ENCODE measurements at regions not wholly inside any gene's neighbourhood (a gene's known extent, or its start where the extent isn't known, plus 50 kb on each side); places are given as distances from the start of the nearest gene placed in this dataset.
"Not testable (repeated sequence)": the region's sequence is repeated elsewhere in the genome, so short reads cannot be mapped to it uniquely, and the experiment has no call there.

DNA sequence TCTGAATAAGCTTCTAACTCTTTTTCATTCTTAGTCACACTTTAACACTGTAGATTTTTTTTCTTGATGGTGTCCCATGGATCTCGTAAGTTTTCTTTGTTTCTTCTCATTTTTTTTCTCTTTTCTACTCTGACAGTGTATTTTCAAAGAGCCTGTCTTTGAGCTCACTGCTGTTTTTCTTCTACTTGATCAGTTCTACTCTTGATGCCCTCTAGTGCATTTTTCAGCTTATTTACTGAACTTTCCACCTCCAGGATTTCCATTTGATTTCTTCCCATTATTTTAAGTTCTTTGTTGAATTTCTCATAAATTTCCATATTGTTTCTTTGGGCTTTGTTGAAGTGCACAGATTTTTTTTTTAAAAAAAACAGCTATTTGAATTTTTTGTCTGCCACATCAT is 2641.1 kb upstream of the DEFB115 start:
- Histone ChIP-seq H4K20me1 (ENCODE audit: insufficient read depth, low read length) (no peaks in the 10 kb centered on the region), H3K79me2 (ENCODE audit: insufficient read depth, low read length) (no peaks in the 10 kb centered on the region), H3K4me3 (replicated peaks in 1 of 3; ENCODE audit: insufficient read depth in 1 of 3, low read depth in 2 of 3, low read length in 3 of 3) (no peak overlapping the region), H3K27me3 (ENCODE audit: control insufficient read depth in 1 of 2, insufficient read depth in 2 of 2, low read length in 2 of 2) (no peaks in the 10 kb centered on the region), H3K27ac (ENCODE audit: extremely low read length, insufficient read depth, low read length) (no peak overlapping the region), H3K9ac (ENCODE audit: insufficient read depth, low read depth, low read length) (no peak overlapping the region), H3K4me1 (ENCODE audit: insufficient read depth, low read length) (no peaks in the 10 kb centered on the region), H2AFZ (ENCODE audit: low read length) (no peak overlapping the region), H3K4me2 (ENCODE audit: low read depth, low read length) (no peak overlapping the region), H3K9me3 (ENCODE audit: low read length) (peaks cover 68% of the 10 kb centered on the region), H3K36me3 (replicated peaks in 1 of 2; ENCODE audit: control insufficient read depth in 1 of 2, insufficient read depth in 2 of 2, low read length in 2 of 2) (no peaks in the 10 kb centered on the region)
- in situ Hi-C loops (cut with HindIII; ENCODE audit: extremely low pct_ligation_motif_present, low pct_unique_long_range_greater_than_20kb) = no loop called here
- ATAC-seq (no peak), FAIRE-seq (no peak), DNase-seq (ENCODE audit: low spot score) (no peak)
- 5% methylated on average over 1 of the region's 1 CpG for WGBS (ENCODE audit: low lambda C conversion rate)
- no TSS peak for BruUV-seq (replicated peaks)
- CTCF ChIA-PET (ENCODE audit: low intra/inter-chr PET ratio, low total read pairs) = no interaction called here
- peak; percentile 99 for TF ChIP-seq ZNF160 (CRISPR knock-in tag; IDR thresholded peaks at IDR 0.05)
- TF ChIP-seq, protein P1, sequence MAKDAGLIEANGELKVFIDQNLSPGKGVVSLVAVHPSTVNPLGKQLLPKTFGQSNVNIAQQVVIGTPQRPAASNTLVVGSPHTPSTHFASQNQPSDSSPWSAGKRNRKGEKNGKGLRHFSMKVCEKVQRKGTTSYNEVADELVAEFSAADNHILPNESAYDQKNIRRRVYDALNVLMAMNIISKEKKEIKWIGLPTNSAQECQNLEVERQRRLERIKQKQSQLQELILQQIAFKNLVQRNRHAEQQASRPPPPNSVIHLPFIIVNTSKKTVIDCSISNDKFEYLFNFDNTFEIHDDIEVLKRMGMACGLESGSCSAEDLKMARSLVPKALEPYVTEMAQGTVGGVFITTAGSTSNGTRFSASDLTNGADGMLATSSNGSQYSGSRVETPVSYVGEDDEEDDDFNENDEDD (CRISPR knock-in tag; IDR thresholded peaks at IDR 0.05; ENCODE audit: borderline replicate concordance) = no peak
- no peak for TF ChIP-seq SRF (IDR thresholded peaks at IDR 0.05; ENCODE audit: low read depth, low read length)
- no peak for TF ChIP-seq ZBTB7A (CRISPR knock-in tag; IDR thresholded peaks at IDR 0.05)
- TF ChIP-seq, protein P2, sequence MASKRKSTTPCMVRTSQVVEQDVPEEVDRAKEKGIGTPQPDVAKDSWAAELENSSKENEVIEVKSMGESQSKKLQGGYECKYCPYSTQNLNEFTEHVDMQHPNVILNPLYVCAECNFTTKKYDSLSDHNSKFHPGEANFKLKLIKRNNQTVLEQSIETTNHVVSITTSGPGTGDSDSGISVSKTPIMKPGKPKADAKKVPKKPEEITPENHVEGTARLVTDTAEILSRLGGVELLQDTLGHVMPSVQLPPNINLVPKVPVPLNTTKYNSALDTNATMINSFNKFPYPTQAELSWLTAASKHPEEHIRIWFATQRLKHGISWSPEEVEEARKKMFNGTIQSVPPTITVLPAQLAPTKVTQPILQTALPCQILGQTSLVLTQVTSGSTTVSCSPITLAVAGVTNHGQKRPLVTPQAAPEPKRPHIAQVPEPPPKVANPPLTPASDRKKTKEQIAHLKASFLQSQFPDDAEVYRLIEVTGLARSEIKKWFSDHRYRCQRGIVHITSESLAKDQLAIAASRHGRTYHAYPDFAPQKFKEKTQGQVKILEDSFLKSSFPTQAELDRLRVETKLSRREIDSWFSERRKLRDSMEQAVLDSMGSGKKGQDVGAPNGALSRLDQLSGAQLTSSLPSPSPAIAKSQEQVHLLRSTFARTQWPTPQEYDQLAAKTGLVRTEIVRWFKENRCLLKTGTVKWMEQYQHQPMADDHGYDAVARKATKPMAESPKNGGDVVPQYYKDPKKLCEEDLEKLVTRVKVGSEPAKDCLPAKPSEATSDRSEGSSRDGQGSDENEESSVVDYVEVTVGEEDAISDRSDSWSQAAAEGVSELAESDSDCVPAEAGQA (IDR thresholded peaks at IDR 0.05; ENCODE audit: low read depth) = no peak
- TF ChIP-seq, protein P2 (CRISPR knock-in tag; IDR thresholded peaks at IDR 0.05; ENCODE audit: borderline replicate concordance) = no peak
- TF ChIP-seq, protein P3, sequence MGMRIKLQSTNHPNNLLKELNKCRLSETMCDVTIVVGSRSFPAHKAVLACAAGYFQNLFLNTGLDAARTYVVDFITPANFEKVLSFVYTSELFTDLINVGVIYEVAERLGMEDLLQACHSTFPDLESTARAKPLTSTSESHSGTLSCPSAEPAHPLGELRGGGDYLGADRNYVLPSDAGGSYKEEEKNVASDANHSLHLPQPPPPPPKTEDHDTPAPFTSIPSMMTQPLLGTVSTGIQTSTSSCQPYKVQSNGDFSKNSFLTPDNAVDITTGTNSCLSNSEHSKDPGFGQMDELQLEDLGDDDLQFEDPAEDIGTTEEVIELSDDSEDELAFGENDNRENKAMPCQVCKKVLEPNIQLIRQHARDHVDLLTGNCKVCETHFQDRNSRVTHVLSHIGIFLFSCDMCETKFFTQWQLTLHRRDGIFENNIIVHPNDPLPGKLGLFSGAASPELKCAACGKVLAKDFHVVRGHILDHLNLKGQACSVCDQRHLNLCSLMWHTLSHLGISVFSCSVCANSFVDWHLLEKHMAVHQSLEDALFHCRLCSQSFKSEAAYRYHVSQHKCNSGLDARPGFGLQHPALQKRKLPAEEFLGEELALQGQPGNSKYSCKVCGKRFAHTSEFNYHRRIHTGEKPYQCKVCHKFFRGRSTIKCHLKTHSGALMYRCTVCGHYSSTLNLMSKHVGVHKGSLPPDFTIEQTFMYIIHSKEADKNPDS (CRISPR knock-in tag; IDR thresholded peaks at IDR 0.05) = no peak
- TF ChIP-seq SMYD3 (CRISPR knock-in tag; IDR thresholded peaks at IDR 0.05) = no peak
- no peak for TF ChIP-seq ZNF354B (CRISPR knock-in tag; IDR thresholded peaks at IDR 0.05)
- TF ChIP-seq ZBTB1 (CRISPR knock-in tag; IDR thresholded peaks at IDR 0.05; ENCODE audit: borderline replicate concordance) = no peak
- intact Hi-C loops (cut with micrococcal nuclease; ENCODE audit: unreplicated experiment) = no loop called here
- POLR2A ChIA-PET = no interaction called here

DNA sequence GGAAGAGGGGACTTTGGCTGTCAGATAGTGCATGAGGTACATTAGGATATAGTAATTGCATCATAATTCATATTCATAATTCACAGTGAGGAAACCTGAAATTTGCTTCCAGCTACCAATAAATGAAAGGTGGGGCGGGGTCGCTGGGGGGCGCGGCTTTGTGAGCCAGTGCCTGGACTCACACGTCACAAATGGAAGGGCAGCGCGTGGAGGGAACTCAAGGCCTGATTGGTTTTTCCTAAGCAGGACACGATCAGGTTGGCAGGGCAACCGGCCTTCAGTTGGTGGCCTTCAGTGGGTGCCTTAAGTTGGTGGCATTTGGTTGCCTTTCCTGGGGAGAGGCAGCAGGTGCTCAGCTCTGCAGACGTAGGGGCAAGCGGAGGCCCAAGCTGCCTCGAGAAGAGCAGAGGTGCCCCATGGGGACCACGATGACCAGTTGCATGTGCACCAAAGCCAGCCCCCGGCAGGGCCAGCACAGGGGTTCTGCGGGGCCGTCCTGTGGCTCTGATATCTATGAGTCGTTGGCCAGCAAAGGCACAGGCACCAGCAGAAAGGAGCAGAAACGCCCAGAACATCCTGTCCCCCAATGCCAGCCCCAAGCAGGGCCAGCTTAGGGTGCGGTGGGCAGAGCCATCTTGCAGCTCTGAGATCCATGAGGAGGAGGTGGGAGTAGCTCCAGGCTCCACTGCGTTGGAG is 2637.4 kb upstream of the DEFB115 start:
- H3K79me2 ChIP-seq (ENCODE audit: insufficient read depth, low read length); CTCF ChIA-PET (ENCODE audit: low intra/inter-chr PET ratio, low total read pairs); POLR2A ChIA-PET: not testable (repeated sequence)

More for the DNA sequence above, 2637.4 kb upstream of the DEFB115 start:
- BruUV-seq (replicated peaks); H3K4me2 ChIP-seq (ENCODE audit: low read depth, low read length); H2AFZ ChIP-seq (ENCODE audit: low read length); H3K4me1 ChIP-seq (ENCODE audit: insufficient read depth, low read length); H3K36me3 ChIP-seq (replicated peaks in 1 of 2; ENCODE audit: control insufficient read depth in 1 of 2, insufficient read depth in 2 of 2, low read length in 2 of 2); H3K27me3 ChIP-seq (ENCODE audit: control insufficient read depth in 1 of 2, insufficient read depth in 2 of 2, low read length in 2 of 2); in situ Hi-C loops (cut with HindIII; ENCODE audit: extremely low pct_ligation_motif_present, low pct_unique_long_range_greater_than_20kb); DNase-seq (ENCODE audit: low spot score); H4K20me1 ChIP-seq (ENCODE audit: insufficient read depth, low read length); FAIRE-seq; ATAC-seq; intact Hi-C loops (cut with micrococcal nuclease; ENCODE audit: unreplicated experiment); H3K4me3 ChIP-seq (replicated peaks in 1 of 3; ENCODE audit: insufficient read depth in 1 of 3, low read depth in 2 of 3, low read length in 3 of 3); H3K9ac ChIP-seq (ENCODE audit: insufficient read depth, low read depth, low read length); H3K27ac ChIP-seq (ENCODE audit: extremely low read length, insufficient read depth, low read length): not testable (repeated sequence)
- H3K9me3 ChIP-seq (ENCODE audit: low read length) = peaks cover 44% of the 10 kb centered on the region
- 24% methylated on average over 17 of the region's 20 CpGs for WGBS (ENCODE audit: low lambda C conversion rate)

All from HepG2 (cell line).